Heart left ventricle (tissue), 13 donors: ENCODE measurements at regions not wholly inside any gene's neighbourhood (a gene's known extent, or its start where the extent isn't known, plus 50 kb on each side); places are given as distances from the start of the nearest gene placed in this dataset.

Experiments
- POLR2A ChIP-seq, 2 donors: fragments of 450-650 bp; IDR thresholded peaks; one replicate each; pipeline ENCODE4 v1.6.1; 2017; ENCODE audit warnings: antibody characterized with exemption in 2 of 2, mild to moderate bottlenecking in 2 of 2, moderate library complexity in 2 of 2
- TF ChIP-seq, protein P1 (sequence below), 12 donors: fragments of 200-600 bp; sonication (generic) in 4 of 12; IDR thresholded peaks; one replicate each; pipeline versions ENCODE4 v1.5.0 to v1.8.0; 2018 to 2022; ENCODE audit warnings: antibody characterized with exemption in 12 of 12, mild to moderate bottlenecking in 5 of 12
- donor health status: ischemic (EF 13 %, LVEDD 7.1; RV severe dilation, severe dysfunction).
- donor health status: DM: no; HTN: yes; CAD: no.
- donor health status: DM: no; HTN: no; CAD: no.
- donor health status: ischemic (EF 25% LVEDD 6.9; RV normal size, moderate dysfunction).
- donor health status: ischemic (EF 25% LVEDD 5.7; RV mildly dilated, moderate dysfunction).
- donor health status: ischemic (EF 35%, LVEDD 5.7; RV mildly dilated, moderate dysfunction).
- donor health status: nonischemic (EF 11% LVEDD 7.7; RV severe dilation, severe dysfunction).
- donor health status: DM: yes; HTN: yes; CAD: no.
- donor health status: PGD.
- donor health status: ischemic (EF 29% LVEDD 5.4; RV normal size, mild dysfunction).
- donor health status: nonischemic (EF 23%, LVEDD 6.1; RV moderate dilation, normal function).

GRCh38 chr18:1952486-1952885, 618.8 kb downstream of the METTL4 start:
- TF ChIP-seq, protein P1, sequence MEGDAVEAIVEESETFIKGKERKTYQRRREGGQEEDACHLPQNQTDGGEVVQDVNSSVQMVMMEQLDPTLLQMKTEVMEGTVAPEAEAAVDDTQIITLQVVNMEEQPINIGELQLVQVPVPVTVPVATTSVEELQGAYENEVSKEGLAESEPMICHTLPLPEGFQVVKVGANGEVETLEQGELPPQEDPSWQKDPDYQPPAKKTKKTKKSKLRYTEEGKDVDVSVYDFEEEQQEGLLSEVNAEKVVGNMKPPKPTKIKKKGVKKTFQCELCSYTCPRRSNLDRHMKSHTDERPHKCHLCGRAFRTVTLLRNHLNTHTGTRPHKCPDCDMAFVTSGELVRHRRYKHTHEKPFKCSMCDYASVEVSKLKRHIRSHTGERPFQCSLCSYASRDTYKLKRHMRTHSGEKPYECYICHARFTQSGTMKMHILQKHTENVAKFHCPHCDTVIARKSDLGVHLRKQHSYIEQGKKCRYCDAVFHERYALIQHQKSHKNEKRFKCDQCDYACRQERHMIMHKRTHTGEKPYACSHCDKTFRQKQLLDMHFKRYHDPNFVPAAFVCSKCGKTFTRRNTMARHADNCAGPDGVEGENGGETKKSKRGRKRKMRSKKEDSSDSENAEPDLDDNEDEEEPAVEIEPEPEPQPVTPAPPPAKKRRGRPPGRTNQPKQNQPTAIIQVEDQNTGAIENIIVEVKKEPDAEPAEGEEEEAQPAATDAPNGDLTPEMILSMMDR (IDR thresholded peaks at IDR 0.05): no peak
- no peak for TF ChIP-seq POLR2A (IDR thresholded peaks at IDR 0.05)
